Smooth muscle cell (in vitro differentiated cells): ENCODE measurements at regions not wholly inside any gene's neighbourhood (a gene's known extent, or its start where the extent isn't known, plus 50 kb on each side); places are given as distances from the start of the nearest gene placed in this dataset.

Experiments
- DNase-seq: peaks from one replicate; lab custom pipeline; 2025; ENCODE audit not compliant: unreplicated experiment; lab: John Stamatoyannopoulos, UW
- H2AFZ ChIP-seq: fragments of 200-600 bp; sonication (generic); 2 replicates; pipeline ENCODE4 v1.6.0; 2016; ENCODE audit warnings: antibody characterized with exemption, low read depth, mild to moderate bottlenecking
- H3F3A ChIP-seq: fragments of 200-600 bp; sonication (generic); 2 replicates; pipeline ENCODE4 v1.6.0; 2017; ENCODE audit warnings: antibody characterized with exemption, low read depth
- H3K27ac ChIP-seq: fragments of 200-600 bp; sonication (generic); 2 replicates; pipeline ENCODE4 v1.5.1; 2016; ENCODE audit warnings: low read depth, mild to moderate bottlenecking
- H3K27me3 ChIP-seq: fragments of 200-600 bp; sonication (generic); 2 replicates; pipeline ENCODE4 v1.6.1; 2016; ENCODE audit warnings: low read depth, mild to moderate bottlenecking
- H3K36me3 ChIP-seq: fragments of 200-600 bp; sonication (generic); 2 replicates; pipeline ENCODE4 v1.5.1; 2016; ENCODE audit warnings: low read depth
- H3K4me1 ChIP-seq: fragments of 200-600 bp; sonication (generic); 2 replicates; pipeline ENCODE4 v1.5.1; 2016; ENCODE audit warnings: low read depth
- H3K4me2 ChIP-seq: fragments of 200-600 bp; sonication (generic); 2 replicates; pipeline ENCODE4 v1.6.0; 2016; ENCODE audit warnings: mild to moderate bottlenecking
- H3K4me3 ChIP-seq: fragments of 200-600 bp; sonication (generic); 2 replicates; pipeline ENCODE4 v1.5.1; 2016; ENCODE audit warnings: mild to moderate bottlenecking
- H3K79me2 ChIP-seq: fragments of 200-600 bp; sonication (generic); 2 replicates; pipeline ENCODE4 v1.6.0; 2016; ENCODE audit warnings: low read depth, mild to moderate bottlenecking
- H3K9ac ChIP-seq: fragments of 200-600 bp; sonication (generic); 2 replicates; pipeline ENCODE4 v1.6.0; 2016; ENCODE audit warnings: low read depth
- H3K9me3 ChIP-seq: fragments of 200-600 bp; sonication (generic); replicated peaks from 2 replicates; pipeline ENCODE4 v1.5.1; 2016; ENCODE audit warnings: low read depth
- H4K20me1 ChIP-seq: fragments of 200-600 bp; sonication (generic); 2 replicates; pipeline ENCODE4 v1.6.0; 2016; ENCODE audit warnings: low read depth
- CTCF ChIP-seq: fragments of 200-600 bp; sonication (generic); IDR thresholded peaks from 2 replicates; pipeline ENCODE4 v1.5.1; 2017; ENCODE audit warnings: borderline replicate concordance, mild to moderate bottlenecking, antibody characterized with exemption; ENCODE audit not compliant: insufficient read depth, poor library complexity, severe bottlenecking
- WGBS: methylation state at CpG from one replicate; pipeline ENCODE4 v1.1.7; 2016; ENCODE audit warnings: low lambda C conversion rate; 5-methylcytosine and 5-hydroxymethylcytosine counted together

- no peaks in the 10 kb centered on the region for H3K9me3 ChIP-seq
- no peaks in the 10 kb centered on the region for H3K36me3 ChIP-seq
- no peaks in the 10 kb centered on the region for H3K27me3 ChIP-seq
- no peaks in the 10 kb centered on the region for H4K20me1 ChIP-seq
- no peaks in the 10 kb centered on the region for H3K79me2 ChIP-seq
- H3K4me1 ChIP-seq = no peaks in the 10 kb centered on the region
- WGBS = 63% methylated on average over 7 of the region's 7 CpGs
- H3F3A ChIP-seq = no peaks in the 10 kb centered on the region
- no peak overlapping the region for H3K27ac ChIP-seq
- no peak overlapping the region for H2AFZ ChIP-seq
- DNase-seq = no peak
- no peak overlapping the region for H3K9ac ChIP-seq
- H3K4me2 ChIP-seq = no peak overlapping the region
- TF ChIP-seq CTCF = no peak
- H3K4me3 ChIP-seq = no peak overlapping the region
These were observed 178.6 kb downstream of the SATB1 start for GRCh38 chr3:18246336-18247060.

DNA sequence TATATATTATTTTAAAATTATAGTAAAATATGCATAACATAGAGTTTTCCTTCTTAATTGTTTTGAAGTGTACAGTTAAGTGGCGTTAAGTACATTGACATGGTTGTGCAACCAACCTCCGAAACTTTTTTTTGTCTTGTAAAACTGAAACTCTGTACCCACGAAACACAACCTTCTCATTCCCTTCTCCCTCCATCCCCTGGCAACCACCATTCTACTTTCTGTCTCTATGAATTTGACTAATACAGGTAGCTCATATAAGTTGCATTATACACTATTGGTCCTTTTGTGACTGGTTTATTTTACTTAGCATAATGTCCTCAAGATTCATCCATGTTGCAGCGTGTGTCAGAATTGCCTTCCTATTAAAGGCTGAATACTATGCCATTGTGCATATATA lies 179.4 kb downstream of the SATB1 start:
- Histone ChIP-seq H3K9ac (no peak overlapping the region), H3K27me3 (no peaks in the 10 kb centered on the region), H3K9me3 (no peaks in the 10 kb centered on the region), H4K20me1 (no peaks in the 10 kb centered on the region), H2AFZ (no peak overlapping the region), H3F3A (no peaks in the 10 kb centered on the region), H3K4me3 (no peak overlapping the region), H3K36me3 (no peaks in the 10 kb centered on the region), H3K27ac (no peak overlapping the region), H3K79me2 (no peaks in the 10 kb centered on the region), H3K4me1 (no peaks in the 10 kb centered on the region), H3K4me2 (no peak overlapping the region)
- WGBS = 94% methylated on average over 4 of the region's 4 CpGs
- TF ChIP-seq CTCF = no peak
- no peak for DNase-seq

GRCh38 chr3:18241837-18242236 lies 183.3 kb downstream of the SATB1 start:
- Histone ChIP-seq H4K20me1 (no peaks in the 10 kb centered on the region), H3K9me3 (no peaks in the 10 kb centered on the region), H3K27me3 (no peaks in the 10 kb centered on the region), H3F3A (no peaks in the 10 kb centered on the region), H3K27ac (no peak overlapping the region), H3K4me2 (no peak overlapping the region), H3K36me3 (no peaks in the 10 kb centered on the region), H3K79me2 (no peaks in the 10 kb centered on the region), H2AFZ (no peak overlapping the region), H3K4me1 (peaks cover 8% of the 10 kb centered on the region), H3K4me3 (no peak overlapping the region), H3K9ac (no peak overlapping the region)
- no peak for DNase-seq
- 84% methylated on average over 1 of the region's 1 CpG for WGBS
- no peak for TF ChIP-seq CTCF

DNA sequence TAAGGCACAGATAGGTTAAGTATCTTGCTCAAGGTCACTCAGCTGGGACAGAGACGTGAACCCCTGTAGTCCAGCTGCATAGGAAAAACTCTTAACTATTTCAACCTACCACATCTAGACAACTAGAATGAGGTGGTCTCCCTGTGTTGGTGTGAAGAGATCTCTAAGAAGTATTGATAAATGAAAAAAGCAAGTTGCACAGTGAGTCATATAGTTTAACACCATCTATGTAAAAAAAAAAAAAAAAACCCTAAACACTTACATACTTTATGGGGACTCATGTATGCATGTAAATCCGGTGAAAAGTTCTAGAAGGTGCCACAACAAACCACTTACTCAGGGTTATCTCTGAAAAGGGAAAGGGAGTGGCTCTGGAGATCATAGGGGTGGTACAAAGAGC lies 185.5 kb downstream of the SATB1 start:
- Histone ChIP-seq H3K9ac (no peak overlapping the region), H3K79me2 (no peaks in the 10 kb centered on the region), H3K36me3 (no peaks in the 10 kb centered on the region), H3F3A (no peaks in the 10 kb centered on the region), H3K9me3 (no peaks in the 10 kb centered on the region), H3K27me3 (no peaks in the 10 kb centered on the region), H3K4me1 (peaks cover 17% of the 10 kb centered on the region), H3K4me2 (no peak overlapping the region), H4K20me1 (no peaks in the 10 kb centered on the region), H3K4me3 (no peak overlapping the region), H3K27ac (no peak overlapping the region), H2AFZ (no peak overlapping the region)
- no peak for TF ChIP-seq CTCF
- DNase-seq = no peak
- 84% methylated on average over 2 of the region's 2 CpGs for WGBS
